Suppressor macrophage (primary cell): ENCODE measurements at regions not wholly inside any gene's neighbourhood (a gene's known extent, or its start where the extent isn't known, plus 50 kb on each side); places are given as distances from the start of the nearest gene placed in this dataset.
A peak's percentile ranks its signal among the peaks of the same experiment; 100 is the strongest.
"Not testable (repeated sequence)": the region's sequence is repeated elsewhere in the genome, so short reads cannot be mapped to it uniquely, and the experiment has no call there.

Experiments
- DNase-seq, 4 experiments: peaks; one replicate each; pipeline ENCODE4 v3.0.0-alpha.2; 2020 to 2022

- DNase-seq = no peak
Measured at GRCh38 chr20:48352042-48352441, 475.8 kb downstream of the PREX1 start.

- DNase-seq = peak in 3 of 4 experiments; percentile 14 to 35 (median 20)
Measured at GRCh38 chr20:48350313-48350988, 477.3 kb downstream of the PREX1 start.

GRCh38 chr20:48349656-48350055 is 478.1 kb downstream of the PREX1 start:
- no peak for DNase-seq

GRCh38 chr20:48348022-48348421 is 479.8 kb downstream of the PREX1 start:
- DNase-seq = no peak

- no peak for DNase-seq
Measured at GRCh38 chr20:48342822-48343513, 484.8 kb downstream of the PREX1 start.

- DNase-seq = no peak
Measured at GRCh38 chr20:48340883-48341281, 486.9 kb downstream of the PREX1 start.

- DNase-seq = no peak
Measured at GRCh38 chr20:48339986-48340882, 487.6 kb downstream of the PREX1 start.

GRCh38 chr20:48339190-48339985 is 488.4 kb downstream of the PREX1 start:
- no peak for DNase-seq

GRCh38 chr20:48338717-48339116 is 489.1 kb downstream of the PREX1 start:
- DNase-seq = no peak

- no peak for DNase-seq
Measured at GRCh38 chr20:48336597-48336996, 491.2 kb downstream of the PREX1 start.

- DNase-seq = no peak
Measured at GRCh38 chr20:48335308-48336050, 492.3 kb downstream of the PREX1 start.

- DNase-seq = no peak
Measured at GRCh38 chr20:48333707-48334106, 494.1 kb downstream of the PREX1 start.

- no peak for DNase-seq
Measured at GRCh38 chr20:48332555-48332954, 495.2 kb downstream of the PREX1 start.

GRCh38 chr20:48331518-48332286 is 496.1 kb downstream of the PREX1 start:
- DNase-seq = no peak

GRCh38 chr20:48329676-48330664 is 497.8 kb downstream of the PREX1 start:
- peak in 2 of 4 experiments; percentile 10 to 32 for DNase-seq

- no peak for DNase-seq
Measured at GRCh38 chr20:48329031-48329615, 498.7 kb downstream of the PREX1 start.

GRCh38 chr20:48327848-48328247 is 500.0 kb downstream of the PREX1 start:
- not testable (repeated sequence) for DNase-seq

- no peak for DNase-seq
Measured at GRCh38 chr20:48326868-48327267, 500.9 kb downstream of the PREX1 start.

GRCh38 chr20:48326434-48326691 is 501.4 kb downstream of the PREX1 start:
- DNase-seq = no peak
